ENCODE measurements at regions not wholly inside any gene's neighbourhood (a gene's known extent, or its start where the extent isn't known, plus 50 kb on each side); places are given as distances from the start of the nearest gene placed in this dataset.
"Not testable (repeated sequence)": the region's sequence is repeated elsewhere in the genome, so short reads cannot be mapped to it uniquely, and the experiment has no call there.

DNA sequence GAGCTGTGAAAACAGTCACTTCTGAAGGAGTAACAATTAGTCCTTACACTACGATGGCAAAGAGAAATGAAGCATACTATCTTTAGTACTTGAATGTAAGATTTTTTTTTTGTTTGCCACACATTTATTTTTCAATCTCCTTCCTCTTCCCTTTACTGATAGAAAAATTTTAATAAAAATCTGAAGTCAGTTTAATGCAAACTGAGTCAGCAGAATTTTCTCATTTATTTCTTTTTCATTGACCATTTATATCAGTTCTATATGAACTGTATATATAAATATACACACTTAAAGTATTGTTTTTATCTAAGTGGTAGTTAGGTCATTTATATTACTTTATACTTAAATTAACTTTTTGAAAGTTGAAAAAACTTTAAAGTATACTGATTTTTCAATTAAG is 1009.1 kb upstream of the SPRY2 start:
- DNase-seq (ENCODE audit: low read depth, low spot score) (no peak), FAIRE-seq (no peak)
- Histone ChIP-seq H3K27ac (ENCODE audit: insufficient read depth, low read depth, low read length) (no peak overlapping the region), H3K36me3 (ENCODE audit: control insufficient read depth in 2 of 2, extremely low read depth in 1 of 2, insufficient read depth in 2 of 2, low read length in 2 of 2) (no peaks in the 10 kb centered on the region), H3K79me2 (ENCODE audit: control insufficient read depth, insufficient read depth, low read length) (no peaks in the 10 kb centered on the region), H3K4me1 (ENCODE audit: control insufficient read depth, extremely low read depth, insufficient read depth, low read length) (no peaks in the 10 kb centered on the region), H3K4me2 (ENCODE audit: insufficient read depth, low read length) (no peak overlapping the region), H3K4me3 (replicated peaks in 1 of 3; ENCODE audit: insufficient read depth in 1 of 3, low read depth in 1 of 3, low read length in 3 of 3) (no peak overlapping the region), H3K9me3 (replicated peaks; ENCODE audit: control insufficient read depth, insufficient read depth, low read length) (no peaks in the 10 kb centered on the region), H3K27me3 (ENCODE audit: control insufficient read depth in 2 of 2, insufficient read depth in 2 of 2, low read length in 2 of 2) (no peaks in the 10 kb centered on the region), H2AFZ (ENCODE audit: low read depth, low read length) (no peak overlapping the region), H3K9me1 (replicated peaks; ENCODE audit: control insufficient read depth, extremely low read depth, insufficient read depth, low read length) (no peaks in the 10 kb centered on the region), H3K9ac (replicated peaks; ENCODE audit: extremely low read depth, insufficient read depth, low read length) (no peak overlapping the region), H4K20me1 (replicated peaks; ENCODE audit: control insufficient read depth, extremely low read depth, insufficient read depth, low read length) (no peaks in the 10 kb centered on the region)
- dilution Hi-C loops (cut with MboI; ENCODE audit: extremely low pct_ligation_motif_present, low sequenced_read_pairs) (no loop called here), intact Hi-C loops (cut with micrococcal nuclease) (no loop called here)
- TF ChIP-seq, protein P1, sequence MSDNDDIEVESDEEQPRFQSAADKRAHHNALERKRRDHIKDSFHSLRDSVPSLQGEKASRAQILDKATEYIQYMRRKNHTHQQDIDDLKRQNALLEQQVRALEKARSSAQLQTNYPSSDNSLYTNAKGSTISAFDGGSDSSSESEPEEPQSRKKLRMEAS (IDR thresholded peaks at IDR 0.05; ENCODE audit: insufficient read depth, insufficient read length): no peak
- TF ChIP-seq EZH2 (IDR thresholded peaks at IDR 0.05; ENCODE audit: borderline replicate concordance, low read depth, low read length, severe bottlenecking) (no peak), POLR2AphosphoS5 (IDR thresholded peaks at IDR 0.05; ENCODE audit: insufficient read depth, low read depth, low read length) (no peak)
- ChIA-PET POLR2A (no interaction called here), CTCF (no interaction called here)
- BruUV-seq (replicated peaks): no TSS peak

DNA sequence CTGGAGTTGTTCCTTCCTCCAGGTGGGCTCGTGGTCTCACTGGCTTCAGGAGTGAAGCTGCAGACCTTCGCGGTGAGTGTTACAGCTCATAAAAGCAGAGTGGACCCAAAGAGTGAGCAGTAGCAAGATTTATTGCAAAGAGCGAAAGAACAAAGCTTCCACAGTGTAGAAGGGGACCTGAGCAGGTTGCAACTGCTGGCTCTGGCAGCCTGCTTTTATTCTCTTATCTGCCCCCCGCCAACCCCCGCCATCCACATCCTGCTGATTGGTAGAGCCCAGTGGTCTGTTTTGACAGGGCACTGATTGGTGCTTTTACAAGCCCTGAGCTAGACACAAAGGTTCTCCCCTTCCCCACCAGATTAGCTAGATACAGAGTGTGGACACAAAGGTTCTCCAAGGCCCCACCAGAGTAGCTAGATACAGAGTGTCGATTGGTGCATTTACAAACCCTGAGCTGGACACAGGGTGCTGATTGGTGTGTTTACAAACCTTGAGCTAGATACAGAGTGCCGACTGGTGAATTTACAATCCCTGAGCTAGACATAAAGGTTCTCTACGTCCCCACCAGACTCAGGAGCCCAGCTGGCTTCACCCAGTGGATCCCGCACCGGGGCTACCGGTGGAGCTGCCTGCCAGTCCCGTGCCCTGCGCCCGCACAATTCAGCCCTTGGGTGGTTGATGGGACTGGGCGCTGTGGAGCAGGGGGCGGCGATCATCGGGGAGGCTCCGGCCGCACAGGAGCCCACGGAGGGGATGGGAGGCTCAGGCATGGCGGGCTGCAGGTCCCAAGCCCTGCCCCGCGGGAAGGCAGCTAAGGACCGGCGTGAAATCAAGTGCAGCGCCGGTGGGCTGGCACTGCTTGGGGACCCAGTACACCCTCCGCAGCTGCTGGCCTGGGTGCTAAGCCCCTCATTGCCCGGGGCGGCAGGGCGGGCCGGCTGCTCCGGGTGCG is 999.5 kb upstream of the SPRY2 start:
- intact Hi-C loops (cut with micrococcal nuclease); H3K4me2 ChIP-seq (ENCODE audit: insufficient read depth, low read length); H3K4me3 ChIP-seq (replicated peaks in 1 of 3; ENCODE audit: insufficient read depth in 1 of 3, low read depth in 1 of 3, low read length in 3 of 3); H3K79me2 ChIP-seq (ENCODE audit: control insufficient read depth, insufficient read depth, low read length); DNase-seq (ENCODE audit: low read depth, low spot score); H3K27me3 ChIP-seq (ENCODE audit: control insufficient read depth in 2 of 2, insufficient read depth in 2 of 2, low read length in 2 of 2); FAIRE-seq; POLR2A ChIA-PET; BruUV-seq (replicated peaks); H2AFZ ChIP-seq (ENCODE audit: low read depth, low read length); H3K27ac ChIP-seq (ENCODE audit: insufficient read depth, low read depth, low read length); dilution Hi-C loops (cut with MboI; ENCODE audit: extremely low pct_ligation_motif_present, low sequenced_read_pairs); CTCF ChIA-PET; H3K9ac ChIP-seq (replicated peaks; ENCODE audit: extremely low read depth, insufficient read depth, low read length); H4K20me1 ChIP-seq (replicated peaks; ENCODE audit: control insufficient read depth, extremely low read depth, insufficient read depth, low read length); H3K4me1 ChIP-seq (ENCODE audit: control insufficient read depth, extremely low read depth, insufficient read depth, low read length); H3K36me3 ChIP-seq (ENCODE audit: control insufficient read depth in 2 of 2, extremely low read depth in 1 of 2, insufficient read depth in 2 of 2, low read length in 2 of 2); H3K9me1 ChIP-seq (replicated peaks; ENCODE audit: control insufficient read depth, extremely low read depth, insufficient read depth, low read length); H3K9me3 ChIP-seq (replicated peaks; ENCODE audit: control insufficient read depth, insufficient read depth, low read length): not testable (repeated sequence)

DNA sequence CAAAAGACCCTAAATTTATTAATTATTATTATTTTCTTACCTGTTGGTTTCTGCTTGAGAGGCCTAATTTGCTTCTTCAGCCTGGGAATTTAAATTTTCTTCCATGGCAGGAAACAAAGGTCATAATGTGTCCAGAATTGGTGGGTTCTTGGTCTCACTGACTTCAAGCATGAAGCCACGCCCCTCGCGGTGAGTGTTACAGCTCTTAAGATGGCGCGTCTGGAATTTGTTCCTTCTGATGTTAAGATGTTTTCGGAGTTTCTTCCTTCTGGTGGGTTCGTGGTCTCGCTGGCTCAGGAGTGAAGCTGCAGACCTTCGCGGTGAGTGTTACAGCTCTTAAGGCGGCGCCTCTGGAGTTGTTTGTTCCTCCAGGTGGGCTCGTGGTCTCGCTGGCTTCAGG is 998.7 kb upstream of the SPRY2 start:
- H3K4me1 ChIP-seq (ENCODE audit: control insufficient read depth, extremely low read depth, insufficient read depth, low read length); DNase-seq (ENCODE audit: low read depth, low spot score); intact Hi-C loops (cut with micrococcal nuclease): not testable (repeated sequence)

More for the DNA sequence above, 998.7 kb upstream of the SPRY2 start:
- H4K20me1 ChIP-seq (replicated peaks; ENCODE audit: control insufficient read depth, extremely low read depth, insufficient read depth, low read length); H2AFZ ChIP-seq (ENCODE audit: low read depth, low read length); H3K4me3 ChIP-seq (replicated peaks in 1 of 3; ENCODE audit: insufficient read depth in 1 of 3, low read depth in 1 of 3, low read length in 3 of 3); H3K9me3 ChIP-seq (replicated peaks; ENCODE audit: control insufficient read depth, insufficient read depth, low read length); H3K27ac ChIP-seq (ENCODE audit: insufficient read depth, low read depth, low read length); FAIRE-seq; H3K9ac ChIP-seq (replicated peaks; ENCODE audit: extremely low read depth, insufficient read depth, low read length); H3K36me3 ChIP-seq (ENCODE audit: control insufficient read depth in 2 of 2, extremely low read depth in 1 of 2, insufficient read depth in 2 of 2, low read length in 2 of 2); POLR2A ChIA-PET; dilution Hi-C loops (cut with MboI; ENCODE audit: extremely low pct_ligation_motif_present, low sequenced_read_pairs); H3K27me3 ChIP-seq (ENCODE audit: control insufficient read depth in 2 of 2, insufficient read depth in 2 of 2, low read length in 2 of 2); H3K79me2 ChIP-seq (ENCODE audit: control insufficient read depth, insufficient read depth, low read length); CTCF ChIA-PET; BruUV-seq (replicated peaks); H3K4me2 ChIP-seq (ENCODE audit: insufficient read depth, low read length); H3K9me1 ChIP-seq (replicated peaks; ENCODE audit: control insufficient read depth, extremely low read depth, insufficient read depth, low read length): not testable (repeated sequence)

All from endothelial cell of umbilical vein (primary cell).